Breast epithelium (tissue), 4 donors: ENCODE measurements at regions not wholly inside any gene's neighbourhood (a gene's known extent, or its start where the extent isn't known, plus 50 kb on each side); places are given as distances from the start of the nearest gene placed in this dataset.

Experiments
- DNase-seq, 2 donors: peaks; one replicate each; pipeline ENCODE4 v3.0.0-alpha.2; 2019; ENCODE audit warnings: low spot score in 2 of 2
- H3K27ac ChIP-seq, 2 donors: fragments of 200-600 bp; sonication (generic) in 1 of 2; one replicate each; pipeline ENCODE4 v1.5.1; 2016 to 2019; ENCODE audit warnings: mild to moderate bottlenecking in 1 of 2
- H3K27me3 ChIP-seq, 2 donors: fragments of 200-600 bp; sonication (generic) in 1 of 2; one replicate each; pipeline versions ENCODE4 v1.5.1 to v1.6.0; 2017 to 2019; ENCODE audit warnings: control low read depth in 1 of 2, mild to moderate bottlenecking in 1 of 2
- H3K36me3 ChIP-seq: fragments of 200-600 bp; one replicate; pipeline ENCODE4 v1.5.1; 2019
- H3K4me1 ChIP-seq, 2 donors: fragments of 200-600 bp; sonication (generic); one replicate each; pipeline ENCODE4 v1.5.1; 2016 to 2019; ENCODE audit warnings: control low read depth in 1 of 2
- H3K4me3 ChIP-seq, 3 donors: fragments of 200-600 bp; sonication (generic); 1 replicate in 2 of 3; 2 replicates in 1 of 3; pipeline ENCODE4 v1.5.1; 2016 to 2019; ENCODE audit warnings: mild to moderate bottlenecking in 3 of 3, moderate library complexity in 2 of 3
- H3K9me3 ChIP-seq, 2 donors: fragments of 200-600 bp; sonication (generic) in 1 of 2; one replicate each; pipeline ENCODE4 v1.5.1; 2016 to 2019; ENCODE audit warnings: control low read depth in 1 of 2
- POLR2A ChIP-seq: fragments of 450-650 bp; IDR thresholded peaks from one replicate; pipeline ENCODE4 v1.6.1; 2016; ENCODE audit warnings: antibody characterized with exemption, mild to moderate bottlenecking, moderate library complexity
- POLR2AphosphoS5 ChIP-seq, 3 donors: sonication (generic); formaldehyde crosslinking; IDR thresholded peaks; one replicate each; pipeline ENCODE4 v1.6.1; 2017; ENCODE audit warnings: antibody characterized with exemption in 3 of 3
- intact Hi-C: fragments of 100-400 bp; cut with DNase I; formaldehyde crosslinking; loops from one replicate; pipeline ENCODE4 v1.15.1; 2023; ENCODE audit warnings: low total_unique reads
- TF ChIP-seq, protein P1 (sequence below), 3 donors: fragments of 450-650 bp; IDR thresholded peaks; one replicate each; pipeline ENCODE4 v1.5.1; 2016 to 2017; ENCODE audit warnings: antibody characterized with exemption in 3 of 3, mild to moderate bottlenecking in 3 of 3, moderate library complexity in 3 of 3

DNA sequence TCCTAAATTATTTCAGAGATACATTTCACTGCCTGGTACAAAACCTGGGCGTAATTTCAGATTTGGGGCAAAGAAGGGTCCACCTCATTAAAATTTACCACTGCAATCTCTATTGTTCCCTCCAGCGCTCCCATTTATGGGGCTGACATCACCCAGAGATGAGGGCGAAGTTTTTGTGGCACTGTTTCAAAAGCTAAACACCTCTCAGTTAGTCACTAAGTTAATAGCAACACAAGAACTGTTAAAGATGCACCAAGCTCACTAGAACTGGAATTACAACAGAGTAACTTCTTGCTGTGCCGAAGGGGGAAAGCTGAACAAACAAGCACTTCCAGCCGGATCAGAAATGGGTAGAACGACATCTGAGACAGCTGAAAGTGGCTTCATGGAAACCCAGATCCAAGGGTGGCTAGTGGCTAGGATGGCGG lies 179.4 kb downstream of the GATA3 start:
- H3K4me1 ChIP-seq: no peaks in the 10 kb centered on the region
- H3K27me3 ChIP-seq: no peaks in the 10 kb centered on the region
- H3K27ac ChIP-seq: no peak overlapping the region
- no peak overlapping the region for H3K4me3 ChIP-seq
- H3K9me3 ChIP-seq: no peaks in the 10 kb centered on the region
- TF ChIP-seq, protein P1, sequence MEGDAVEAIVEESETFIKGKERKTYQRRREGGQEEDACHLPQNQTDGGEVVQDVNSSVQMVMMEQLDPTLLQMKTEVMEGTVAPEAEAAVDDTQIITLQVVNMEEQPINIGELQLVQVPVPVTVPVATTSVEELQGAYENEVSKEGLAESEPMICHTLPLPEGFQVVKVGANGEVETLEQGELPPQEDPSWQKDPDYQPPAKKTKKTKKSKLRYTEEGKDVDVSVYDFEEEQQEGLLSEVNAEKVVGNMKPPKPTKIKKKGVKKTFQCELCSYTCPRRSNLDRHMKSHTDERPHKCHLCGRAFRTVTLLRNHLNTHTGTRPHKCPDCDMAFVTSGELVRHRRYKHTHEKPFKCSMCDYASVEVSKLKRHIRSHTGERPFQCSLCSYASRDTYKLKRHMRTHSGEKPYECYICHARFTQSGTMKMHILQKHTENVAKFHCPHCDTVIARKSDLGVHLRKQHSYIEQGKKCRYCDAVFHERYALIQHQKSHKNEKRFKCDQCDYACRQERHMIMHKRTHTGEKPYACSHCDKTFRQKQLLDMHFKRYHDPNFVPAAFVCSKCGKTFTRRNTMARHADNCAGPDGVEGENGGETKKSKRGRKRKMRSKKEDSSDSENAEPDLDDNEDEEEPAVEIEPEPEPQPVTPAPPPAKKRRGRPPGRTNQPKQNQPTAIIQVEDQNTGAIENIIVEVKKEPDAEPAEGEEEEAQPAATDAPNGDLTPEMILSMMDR (IDR thresholded peaks at IDR 0.05): no peak
- TF ChIP-seq POLR2AphosphoS5 (IDR thresholded peaks at IDR 0.05): no peak
- DNase-seq: no peak
- H3K36me3 ChIP-seq: no peaks in the 10 kb centered on the region
- intact Hi-C loops: no loop called here

DNA sequence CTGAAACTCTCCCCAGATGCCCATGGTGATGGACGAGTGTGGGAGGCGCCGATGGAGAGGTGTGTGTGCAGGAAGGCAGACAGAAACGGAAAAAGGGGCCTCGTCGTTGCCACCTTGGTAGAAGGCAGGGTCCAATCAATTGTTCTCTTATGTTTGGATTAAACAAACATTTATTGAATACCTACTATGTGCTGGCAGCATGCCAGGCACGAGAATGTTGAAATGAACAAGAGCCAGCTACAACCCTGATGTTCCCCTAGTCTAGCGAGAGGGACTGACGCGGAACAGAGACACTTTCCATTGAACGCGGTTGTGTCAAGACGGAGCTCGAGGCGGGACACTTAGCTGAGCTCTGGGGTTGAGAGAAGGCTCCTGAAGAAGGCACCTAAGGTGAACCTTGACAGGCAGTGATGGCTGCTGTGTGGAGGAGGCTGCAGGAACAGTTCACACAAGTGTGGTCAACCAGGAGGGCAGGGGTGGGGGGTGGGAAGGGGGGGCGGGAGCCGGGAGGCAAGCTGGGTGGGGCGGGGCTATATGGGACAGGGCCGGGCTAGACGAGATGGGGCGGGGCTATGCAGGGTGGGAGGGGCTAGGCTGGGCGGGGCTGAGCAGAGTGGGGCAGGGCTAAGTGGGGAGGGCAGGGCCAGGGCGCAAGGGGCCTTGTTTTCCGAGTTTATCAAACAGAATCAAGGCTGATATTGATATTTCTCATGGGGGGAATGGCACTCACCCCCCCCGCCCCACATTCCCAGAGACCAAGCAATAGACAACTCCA lies 181.0 kb downstream of the GATA3 start:
- Histone ChIP-seq H3K9me3 (no peaks in the 10 kb centered on the region), H3K4me3 (no peak overlapping the region)

DNA sequence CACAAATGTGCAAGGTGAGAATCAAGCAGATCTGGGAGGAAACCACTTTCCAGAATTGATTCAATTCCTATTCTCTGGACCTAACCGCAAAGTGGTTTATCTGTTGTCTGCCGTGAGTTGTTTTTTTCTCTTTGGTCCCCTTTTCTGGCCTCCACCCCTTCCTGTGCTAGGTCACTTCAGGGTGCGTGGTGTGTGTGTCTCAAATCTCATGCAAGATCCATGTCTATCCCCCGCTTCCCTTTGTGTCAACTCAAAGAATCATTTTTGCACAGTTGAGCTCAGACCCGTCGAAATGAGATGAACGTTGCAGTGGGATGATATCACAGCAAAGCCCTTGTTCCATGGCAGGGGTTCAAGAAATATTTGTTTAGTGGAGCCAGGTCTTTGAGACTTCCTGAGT lies 184.5 kb downstream of the GATA3 start:
- intact Hi-C loops: loop anchor here (5.0 kb wide), 1 partner anchor 648 kb away; no protein-coding TSS in a partner anchor
- TF ChIP-seq, protein P1 (IDR thresholded peaks at IDR 0.05): no peak
- no peak for TF ChIP-seq POLR2AphosphoS5 (IDR thresholded peaks at IDR 0.05)
- TF ChIP-seq POLR2A: no peak

More for the DNA sequence above, 181.0 kb downstream of the GATA3 start:
- Histone ChIP-seq H3K4me1 (no peaks in the 10 kb centered on the region), H3K27me3 (no peaks in the 10 kb centered on the region), H3K36me3 (no peaks in the 10 kb centered on the region), H3K27ac (no peak overlapping the region)
- TF ChIP-seq POLR2A (no peak), POLR2AphosphoS5 (IDR thresholded peaks at IDR 0.05) (no peak)
- TF ChIP-seq, protein P1 (IDR thresholded peaks at IDR 0.05): no peak
- intact Hi-C loops: loop anchor here (5.0 kb wide), 1 partner anchor 652 kb away; no protein-coding TSS in a partner anchor
- DNase-seq: no peak

DNA sequence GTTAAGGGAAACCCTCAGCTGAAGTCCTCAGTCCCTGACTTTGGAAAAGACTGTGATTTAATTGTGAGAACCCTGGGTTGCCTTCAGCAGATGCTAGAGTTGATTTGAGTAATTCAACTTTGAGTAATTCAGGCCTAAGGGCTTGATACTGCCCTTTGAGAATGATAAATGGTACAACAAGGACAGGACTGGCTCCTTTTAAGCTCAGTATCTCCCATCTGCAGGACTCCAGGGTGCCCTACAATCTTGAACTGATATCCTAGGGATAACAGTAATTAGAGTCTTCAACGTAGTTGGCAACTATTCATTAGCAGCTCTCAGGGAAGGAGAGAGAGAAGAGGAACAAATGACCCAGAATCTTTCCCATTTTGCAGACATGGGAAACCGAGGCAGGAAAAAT lies 186.4 kb downstream of the GATA3 start:
- Histone ChIP-seq H3K27ac (no peak overlapping the region), H3K36me3 (no peaks in the 10 kb centered on the region), H3K4me3 (no peak overlapping the region), H3K9me3 (no peaks in the 10 kb centered on the region), H3K27me3 (no peaks in the 10 kb centered on the region), H3K4me1 (no peaks in the 10 kb centered on the region)
- intact Hi-C loops: loop anchor here (10.0 kb wide), 1 partner anchor 1236 kb away; no protein-coding TSS in a partner anchor
- no peak for DNase-seq
- TF ChIP-seq, protein P1 (IDR thresholded peaks at IDR 0.05): no peak
- no peak for TF ChIP-seq POLR2AphosphoS5 (IDR thresholded peaks at IDR 0.05)
- no peak for TF ChIP-seq POLR2A

More for the DNA sequence above, 184.5 kb downstream of the GATA3 start:
- no peaks in the 10 kb centered on the region for H3K36me3 ChIP-seq
- no peak overlapping the region for H3K4me3 ChIP-seq
- DNase-seq: no peak
- H3K27me3 ChIP-seq: no peaks in the 10 kb centered on the region
- H3K4me1 ChIP-seq: no peaks in the 10 kb centered on the region
- H3K9me3 ChIP-seq: no peaks in the 10 kb centered on the region
- no peak overlapping the region for H3K27ac ChIP-seq

DNA sequence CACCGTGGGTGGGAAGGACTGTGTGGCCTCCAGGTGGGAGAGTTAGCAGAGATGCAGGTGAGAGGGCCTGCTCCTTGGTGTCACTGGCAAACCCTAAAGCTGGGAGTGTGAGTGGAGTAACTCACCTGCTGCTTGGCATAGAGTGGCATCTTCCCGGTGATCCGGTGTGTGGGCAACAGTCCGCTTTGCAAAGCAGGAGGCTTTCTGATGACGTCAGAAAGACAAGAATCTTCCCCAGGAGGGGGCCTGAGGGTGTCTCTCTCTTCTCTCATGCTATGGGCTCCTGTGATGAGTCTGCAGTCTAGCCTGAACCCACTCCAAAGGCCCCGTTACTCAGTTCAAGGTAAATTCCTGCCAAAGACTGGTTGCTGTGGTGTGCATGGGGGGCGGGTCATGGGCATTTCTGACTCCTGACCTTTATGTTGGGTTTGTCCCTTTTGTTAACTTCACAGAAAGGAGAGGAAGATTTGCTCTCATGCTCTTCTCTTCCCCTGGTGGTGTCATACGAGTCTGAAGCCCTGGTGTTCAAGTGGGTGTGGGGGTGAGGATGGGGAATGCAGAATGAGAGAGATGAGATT lies 187.9 kb downstream of the GATA3 start:
- Histone ChIP-seq H3K9me3 (peaks cover 0 to 3% of the 10 kb centered on the region in 2 donors), H3K27ac (no peak overlapping the region), H3K27me3 (no peaks in the 10 kb centered on the region), H3K36me3 (no peaks in the 10 kb centered on the region), H3K4me3 (no peak overlapping the region), H3K4me1 (no peaks in the 10 kb centered on the region)
- TF ChIP-seq POLR2AphosphoS5 (IDR thresholded peaks at IDR 0.05) (no peak), POLR2A (no peak)
- TF ChIP-seq, protein P1 (IDR thresholded peaks at IDR 0.05): no peak
- DNase-seq: no peak
- intact Hi-C loops: loop anchor here (10.0 kb wide), 1 partner anchor 1238 kb away; no protein-coding TSS in a partner anchor
